ENCODE measurements at regions not wholly inside any gene's neighbourhood (a gene's known extent, or its start where the extent isn't known, plus 50 kb on each side); places are given as distances from the start of the nearest gene placed in this dataset.

- no peak for TF ChIP-seq CTCF (IDR thresholded peaks at IDR 0.05)
- no peak for TF ChIP-seq POLR2A (IDR thresholded peaks at IDR 0.05)
Measured at GRCh38 chr12:125228519-125229260, 163.5 kb downstream of the AACS start.
